SK-N-MC (cell line): ENCODE measurements at regions not wholly inside any gene's neighbourhood (a gene's known extent, or its start where the extent isn't known, plus 50 kb on each side); places are given as distances from the start of the nearest gene placed in this dataset.

Experiments used
- DNase-seq: peaks from one replicate; pipeline ENCODE4 v3.0.0-alpha.2; 2011; ENCODE audit warnings: low read depth, low spot score
- H3K27ac ChIP-seq: fragments of 200-600 bp; sonication (generic); 2 replicates; pipeline ENCODE4 v1.5.1; 2016; ENCODE audit warnings: mixed run types
- H3K36me3 ChIP-seq: fragments of 200-600 bp; sonication (generic); 2 replicates; pipeline ENCODE4 v1.6.1; 2017; ENCODE audit warnings: antibody characterized with exemption, low read length, mixed read lengths; ENCODE audit not compliant: insufficient read depth
- H3K4me3 ChIP-seq: fragments of 200-600 bp; sonication (generic); 2 replicates; pipeline ENCODE4 v1.5.1; 2016
- H3K9ac ChIP-seq: fragments of 200-600 bp; sonication (generic); 2 replicates; pipeline ENCODE4 v1.8.0; 2017; ENCODE audit warnings: mixed run types, mixed read lengths; ENCODE audit not compliant: insufficient read length
- H3K9me3 ChIP-seq: fragments of 200-600 bp; sonication (generic); 2 replicates; pipeline ENCODE4 v1.6.1; 2017; ENCODE audit warnings: low read depth, mild to moderate bottlenecking, antibody characterized with exemption, low read length, moderate library complexity, mixed read lengths
- EZH2 ChIP-seq: fragments of 200-600 bp; sonication (generic); IDR thresholded peaks from one replicate; pipeline ENCODE4 v1.6.1; 2017; ENCODE audit warnings: antibody characterized with exemption
- FOXP2 ChIP-seq: optimal IDR thresholded peaks from 2 replicates; pipeline ENCODE3; 2011; ENCODE audit warnings: mild to moderate bottlenecking, moderate library complexity; ENCODE audit not compliant: insufficient read depth; ENCODE audit errors: extremely low read length, control extremely low read depth
- POLR2AphosphoS5 ChIP-seq: IDR thresholded peaks from 2 replicates; pipeline ENCODE4 v1.6.1; 2012; ENCODE audit warnings: mild to moderate bottlenecking, low read depth, low read length, borderline replicate concordance

GRCh38 chr11:134652586-134653255 lies 240.7 kb upstream of the B3GAT1 start:
- TF ChIP-seq FOXP2 (no peak), EZH2 (no peak), POLR2AphosphoS5 (no peak)
- Histone ChIP-seq H3K36me3 (no peaks in the 10 kb centered on the region), H3K9ac (no peak overlapping the region), H3K27ac (no peak overlapping the region), H3K9me3 (no peaks in the 10 kb centered on the region), H3K4me3 (no peak overlapping the region)
- DNase-seq: no peak

DNA sequence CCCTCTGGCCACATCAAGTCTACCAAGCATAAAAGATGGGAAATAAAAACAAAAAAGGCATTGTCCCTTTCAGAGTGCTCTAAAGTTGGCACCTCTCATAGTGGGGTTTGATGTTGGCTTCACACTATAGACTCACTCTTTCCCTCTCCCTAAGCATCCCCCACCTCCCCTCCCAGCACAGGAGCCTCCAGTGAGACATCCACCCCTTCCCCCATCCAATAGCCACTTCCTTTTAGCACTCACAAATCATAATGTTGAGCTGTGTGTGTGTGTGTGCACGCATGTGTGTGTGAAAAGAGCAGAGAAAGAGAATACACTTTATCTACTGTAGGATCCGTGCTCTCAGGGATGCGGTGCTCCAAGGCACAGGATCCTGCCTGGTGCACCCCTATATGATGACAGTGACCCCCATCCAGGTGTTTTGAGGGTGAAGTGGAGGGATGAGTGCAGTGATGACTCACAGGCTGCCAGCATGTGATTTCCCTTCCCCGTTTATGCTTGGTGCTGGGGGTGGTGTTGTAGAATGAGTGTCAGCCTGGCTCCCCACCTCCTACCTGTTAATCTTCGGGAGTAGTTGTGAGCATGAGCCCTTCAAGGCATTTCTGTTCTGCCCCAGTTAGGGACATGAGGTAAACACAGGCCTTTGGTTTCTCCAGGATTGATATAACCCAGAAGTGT lies 235.2 kb upstream of the B3GAT1 start:
- H3K4me3 ChIP-seq: no peak overlapping the region
- H3K36me3 ChIP-seq: no peaks in the 10 kb centered on the region
- no peak for TF ChIP-seq POLR2AphosphoS5
- no peak for TF ChIP-seq EZH2
- TF ChIP-seq FOXP2: no peak
- no peaks in the 10 kb centered on the region for H3K9me3 ChIP-seq
- H3K27ac ChIP-seq: no peak overlapping the region
- no peak for DNase-seq
- no peak overlapping the region for H3K9ac ChIP-seq

- Histone ChIP-seq H3K9me3 (no peaks in the 10 kb centered on the region), H3K27ac (no peak overlapping the region), H3K9ac (no peak overlapping the region), H3K4me3 (no peak overlapping the region), H3K36me3 (no peaks in the 10 kb centered on the region)
- no peak for DNase-seq
- TF ChIP-seq FOXP2 (no peak), POLR2AphosphoS5 (no peak), EZH2 (no peak)
Measured at GRCh38 chr11:134646561-134646960, 234.5 kb upstream of the B3GAT1 start.

DNA sequence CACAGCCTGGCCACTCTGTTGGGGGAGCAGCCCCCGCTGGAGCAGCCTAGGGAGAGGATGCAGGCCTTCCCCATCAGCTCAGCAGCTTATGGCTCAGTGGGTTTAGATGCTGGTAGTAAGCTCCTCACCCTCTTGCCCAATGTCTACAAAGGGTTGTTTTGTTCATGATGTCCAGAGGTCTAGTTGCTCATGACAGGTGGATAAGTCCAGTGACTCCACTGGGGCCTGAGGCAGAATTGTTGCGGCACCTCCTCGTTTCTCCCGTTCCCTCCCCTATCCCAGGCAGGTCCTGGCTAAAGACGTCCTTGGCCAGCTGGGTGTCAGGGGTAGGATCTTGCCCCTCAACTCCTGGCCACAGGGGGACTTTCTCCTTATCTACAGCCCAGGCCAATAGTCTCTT lies 233.5 kb upstream of the B3GAT1 start:
- H3K9me3 ChIP-seq: no peaks in the 10 kb centered on the region
- DNase-seq: no peak
- no peak overlapping the region for H3K9ac ChIP-seq
- H3K27ac ChIP-seq: no peak overlapping the region
- TF ChIP-seq POLR2AphosphoS5 (no peak), EZH2 (no peak), FOXP2 (no peak)
- no peak overlapping the region for H3K4me3 ChIP-seq
- no peaks in the 10 kb centered on the region for H3K36me3 ChIP-seq

DNA sequence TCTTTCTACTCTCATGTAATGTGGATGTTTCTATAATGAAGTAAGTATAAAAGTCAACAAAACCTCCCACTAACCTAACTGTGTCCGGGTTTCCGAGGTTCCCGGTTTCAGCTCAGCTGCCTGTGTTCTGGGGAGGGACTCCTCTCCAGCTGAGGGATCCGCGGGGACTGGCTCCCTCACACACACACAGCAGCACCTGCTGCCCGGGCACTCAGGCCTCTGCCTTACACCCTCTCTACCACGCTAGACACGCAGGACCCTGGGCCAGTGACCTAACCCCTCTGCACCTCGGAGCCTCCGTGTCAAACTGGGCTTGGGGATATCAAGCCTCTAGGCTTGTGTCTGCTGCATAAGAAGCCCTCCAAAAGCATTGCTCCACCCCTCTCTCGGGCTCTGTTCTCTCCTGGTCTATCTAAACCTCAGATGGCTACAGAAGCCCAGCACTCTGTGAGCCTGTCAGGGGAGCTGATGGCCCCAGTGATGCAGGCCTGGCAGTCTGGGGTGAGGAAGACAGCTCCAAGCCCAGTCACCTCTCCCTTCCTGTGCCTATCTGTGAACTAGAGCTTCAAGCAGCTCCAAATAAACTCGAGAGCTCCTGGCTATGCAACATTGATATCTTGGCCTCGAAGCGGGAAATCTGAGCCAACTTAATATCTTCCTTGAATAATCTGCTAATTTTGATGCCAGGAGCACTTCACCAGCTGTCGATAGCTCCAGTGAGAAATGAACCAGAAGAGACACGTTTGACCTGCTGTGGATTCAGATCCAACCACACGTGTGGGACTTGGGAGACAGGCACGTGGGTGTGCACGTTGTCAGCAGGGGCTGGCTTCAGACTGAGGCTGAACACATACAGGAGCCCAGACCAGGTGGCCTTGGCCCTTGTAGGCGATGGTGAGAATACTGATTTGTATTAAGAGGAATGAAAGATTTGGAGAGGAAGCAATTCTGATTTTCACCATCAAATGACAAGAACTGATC lies 232.7 kb upstream of the B3GAT1 start:
- H3K27ac ChIP-seq: no peak overlapping the region
- no peaks in the 10 kb centered on the region for H3K36me3 ChIP-seq
- no peaks in the 10 kb centered on the region for H3K9me3 ChIP-seq
- H3K4me3 ChIP-seq: no peak overlapping the region
- TF ChIP-seq EZH2: no peak
- TF ChIP-seq POLR2AphosphoS5: no peak
- no peak for TF ChIP-seq FOXP2
- no peak for DNase-seq
- no peak overlapping the region for H3K9ac ChIP-seq

GRCh38 chr11:134643115-134644012 lies 231.3 kb upstream of the B3GAT1 start:
- Histone ChIP-seq H3K9ac (no peak overlapping the region), H3K36me3 (no peaks in the 10 kb centered on the region), H3K9me3 (no peaks in the 10 kb centered on the region), H3K27ac (no peak overlapping the region), H3K4me3 (no peak overlapping the region)
- no peak for DNase-seq
- TF ChIP-seq FOXP2 (no peak), POLR2AphosphoS5 (no peak), EZH2 (no peak)

DNA sequence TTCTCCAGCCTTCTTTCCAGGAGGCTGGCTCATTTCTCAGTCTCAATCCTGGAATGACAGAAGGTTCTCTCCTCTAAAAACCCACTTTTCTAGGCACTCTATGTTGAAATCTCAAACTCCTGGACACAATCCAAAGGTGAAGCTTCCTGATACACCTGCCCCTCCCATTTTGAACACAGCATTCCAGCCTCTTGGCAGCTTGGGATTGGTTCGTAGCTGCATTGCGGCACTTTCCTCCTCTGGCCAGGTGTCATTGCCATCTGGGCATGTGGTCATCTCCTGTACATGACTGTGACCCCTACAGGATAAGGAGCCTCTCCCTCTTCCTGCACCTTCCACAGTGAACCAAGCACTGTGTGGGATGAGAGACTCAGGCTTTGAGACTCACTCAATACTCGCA lies 230.2 kb upstream of the B3GAT1 start:
- H3K9me3 ChIP-seq: no peaks in the 10 kb centered on the region
- H3K9ac ChIP-seq: no peak overlapping the region
- no peak for TF ChIP-seq FOXP2
- no peak for TF ChIP-seq POLR2AphosphoS5
- TF ChIP-seq EZH2: no peak
- H3K27ac ChIP-seq: no peak overlapping the region
- H3K36me3 ChIP-seq: no peaks in the 10 kb centered on the region
- no peak overlapping the region for H3K4me3 ChIP-seq
- DNase-seq: no peak
